NCI-H1092 (cell line): ENCODE measurements at regions not wholly inside any gene's neighbourhood (a gene's known extent, or its start where the extent isn't known, plus 50 kb on each side); places are given as distances from the start of the nearest gene placed in this dataset.
"Not testable (repeated sequence)": the region's sequence is repeated elsewhere in the genome, so short reads cannot be mapped to it uniquely, and the experiment has no call there.

Experiments
- DNase-seq: peaks from one replicate; lab custom pipeline; 2025; lab: John Stamatoyannopoulos, UW

GRCh38 chrX:40373025-40373424 lies 207.7 kb upstream of the ATP6AP2 start:
- DNase-seq: no peak

DNA sequence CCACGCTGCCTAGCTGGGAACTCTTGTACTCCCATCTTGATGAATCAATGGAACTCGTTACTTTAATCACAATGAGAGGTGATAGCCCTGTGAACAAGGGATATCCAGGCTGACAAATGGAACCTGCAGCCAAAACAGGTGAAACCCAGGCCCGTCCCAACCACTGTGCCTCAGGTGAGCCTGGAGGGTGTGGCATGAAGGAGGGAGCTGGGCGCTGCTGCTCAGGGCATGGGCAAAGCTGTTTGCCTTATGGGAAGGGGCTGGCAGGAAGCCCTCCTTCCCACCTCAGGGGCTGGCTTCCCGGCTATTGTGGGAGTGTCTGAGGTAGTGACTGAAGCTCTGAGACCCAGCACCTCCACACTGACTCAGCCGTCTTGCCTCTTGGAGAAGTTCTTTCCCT lies 209.4 kb upstream of the ATP6AP2 start:
- no peak for DNase-seq

DNA sequence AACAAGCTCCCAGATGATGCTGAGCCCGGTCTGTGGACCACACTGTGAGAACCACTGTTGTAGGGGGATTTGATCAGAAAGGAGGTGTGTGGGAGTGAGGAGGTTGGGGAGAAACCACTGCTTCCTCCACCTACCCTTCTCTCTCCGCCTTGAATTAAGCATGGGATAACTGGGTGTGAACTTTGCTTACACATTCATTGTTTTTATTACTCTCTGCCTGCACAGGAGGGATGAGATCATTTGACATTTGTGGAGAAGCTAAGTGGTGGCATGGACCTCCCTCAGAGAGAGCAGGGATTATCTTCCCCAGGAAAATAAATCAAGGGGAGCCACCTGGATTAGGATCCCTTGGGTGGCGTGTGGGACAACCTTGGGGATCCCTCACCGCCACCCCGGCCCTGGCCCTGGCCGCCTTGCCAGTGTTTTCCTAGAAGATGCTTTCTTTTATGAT lies 212.1 kb upstream of the ATP6AP2 start:
- no peak for DNase-seq

GRCh38 chrX:40366661-40367060 lies 214.1 kb upstream of the ATP6AP2 start:
- no peak for DNase-seq

GRCh38 chrX:40362291-40362690 lies 218.5 kb upstream of the ATP6AP2 start:
- not testable (repeated sequence) for DNase-seq

DNA sequence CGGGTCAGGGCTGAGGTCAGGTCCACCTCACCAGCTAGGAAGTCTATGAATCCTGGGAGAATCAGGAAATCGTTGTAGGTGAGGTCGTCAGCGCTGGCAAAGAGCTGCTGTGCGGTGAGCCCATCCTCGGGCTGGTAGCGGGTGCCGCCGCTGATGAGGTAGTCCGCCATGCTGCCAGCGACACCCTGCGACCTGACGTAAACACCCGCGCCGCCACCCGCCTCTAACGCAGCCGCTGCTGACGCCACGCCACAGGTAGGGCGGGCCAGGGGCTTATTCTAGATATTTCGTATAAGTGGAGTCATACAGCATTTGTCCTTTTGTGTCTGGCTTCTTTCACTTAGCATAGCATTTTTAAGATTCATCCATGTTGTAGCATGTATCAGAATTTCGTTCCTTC lies 220.2 kb upstream of the ATP6AP2 start:
- DNase-seq: no peak

DNA sequence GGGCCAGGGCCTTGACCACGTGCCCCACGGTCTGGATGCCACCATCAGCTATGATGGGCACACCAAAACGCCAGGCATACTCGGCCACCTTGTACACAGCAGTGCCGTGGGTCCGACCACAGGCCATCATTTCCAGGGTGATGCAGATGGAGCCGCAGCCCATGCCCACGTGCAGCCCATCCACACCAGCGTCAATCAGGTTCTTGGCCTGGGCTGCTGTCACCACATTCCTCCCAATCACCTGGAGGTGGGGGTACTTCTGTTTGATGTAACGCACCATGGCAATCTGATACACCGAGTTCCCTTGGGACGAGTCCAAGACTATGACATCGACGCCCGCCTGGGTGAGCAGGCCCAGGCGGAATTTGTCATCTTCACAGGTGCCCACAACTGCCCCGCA lies 221.2 kb upstream of the ATP6AP2 start:
- no peak for DNase-seq

DNA sequence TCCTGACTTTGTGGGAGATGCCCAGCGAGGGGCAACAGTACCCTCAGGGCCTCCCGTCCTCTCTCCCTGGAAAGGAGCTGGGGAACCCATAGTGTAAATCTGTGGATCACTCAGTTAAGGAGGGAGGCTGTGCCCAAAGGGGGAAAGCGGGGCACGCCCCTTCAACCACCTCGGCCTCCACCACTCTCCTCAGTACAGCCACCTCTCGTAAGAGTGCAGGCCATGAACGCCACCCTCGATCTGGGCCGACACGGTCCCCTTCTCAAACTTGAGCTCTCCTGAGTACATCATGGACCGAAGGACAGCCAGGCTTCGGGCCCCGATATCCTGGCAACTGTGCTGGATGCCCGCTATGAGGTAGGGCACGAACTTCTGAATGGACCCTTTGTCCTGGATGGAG lies 221.8 kb upstream of the ATP6AP2 start:
- no peak for DNase-seq

GRCh38 chrX:40349251-40349650 lies 231.5 kb upstream of the ATP6AP2 start:
- no peak for DNase-seq

DNA sequence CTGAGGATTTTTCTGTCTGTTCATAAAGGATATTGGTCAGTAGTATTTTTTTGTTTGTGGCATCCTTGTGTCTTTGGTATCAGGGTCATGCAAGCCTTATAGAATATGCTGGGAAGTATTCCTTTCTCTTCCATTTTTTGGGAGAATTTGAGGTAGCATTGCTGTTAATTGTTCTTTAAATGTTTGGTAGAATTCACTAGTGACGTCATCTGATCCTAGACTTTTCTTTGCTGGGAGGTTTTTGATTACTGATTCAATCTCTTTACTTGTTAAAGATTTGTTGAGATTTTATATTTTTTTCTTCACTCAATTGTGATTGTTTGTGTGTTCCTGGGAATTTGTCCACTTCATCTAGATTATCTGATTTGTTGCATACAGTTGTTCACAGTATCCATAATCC lies 234.4 kb upstream of the ATP6AP2 start:
- DNase-seq: no peak

GRCh38 chrX:40343319-40343718 lies 237.5 kb upstream of the ATP6AP2 start:
- DNase-seq: no peak

DNA sequence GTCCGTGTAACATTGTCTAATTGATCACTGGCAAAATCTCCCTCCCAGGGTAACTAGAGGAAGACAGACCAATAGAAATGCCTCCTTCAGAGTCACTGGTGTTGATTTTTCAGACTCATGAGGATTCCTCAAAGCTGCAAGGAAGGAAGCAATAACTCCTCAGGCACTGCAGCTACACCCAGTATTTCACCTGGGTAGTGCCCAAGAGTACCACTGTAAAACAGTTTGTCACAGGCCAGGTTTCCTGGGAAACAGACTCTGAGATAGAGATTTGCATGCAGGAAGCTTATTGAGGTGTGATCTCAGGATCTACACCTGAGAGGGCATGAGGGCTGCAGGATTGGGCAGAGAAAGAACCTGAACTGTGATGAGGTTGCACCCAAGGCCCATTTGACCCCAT lies 240.7 kb upstream of the ATP6AP2 start:
- DNase-seq: no peak

DNA sequence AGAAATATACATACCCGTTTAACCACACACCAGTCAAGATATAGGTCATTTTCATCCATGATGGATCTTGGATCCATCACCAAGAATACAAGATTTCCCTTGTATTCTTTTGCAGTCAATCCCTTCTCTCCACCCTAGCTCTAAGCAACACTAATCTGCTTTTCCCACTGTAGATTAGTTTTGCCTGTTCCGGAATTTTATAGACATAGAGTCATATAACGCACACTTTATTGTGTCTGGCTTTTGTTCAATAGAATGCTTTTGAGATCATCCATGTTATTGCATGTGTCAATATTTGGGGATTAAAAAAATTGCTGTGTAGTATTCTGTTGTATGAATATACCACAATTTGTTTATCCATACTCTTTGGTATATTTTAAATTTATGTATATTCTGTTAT lies 235.6 kb upstream of the BCOR start:
- no peak for DNase-seq

DNA sequence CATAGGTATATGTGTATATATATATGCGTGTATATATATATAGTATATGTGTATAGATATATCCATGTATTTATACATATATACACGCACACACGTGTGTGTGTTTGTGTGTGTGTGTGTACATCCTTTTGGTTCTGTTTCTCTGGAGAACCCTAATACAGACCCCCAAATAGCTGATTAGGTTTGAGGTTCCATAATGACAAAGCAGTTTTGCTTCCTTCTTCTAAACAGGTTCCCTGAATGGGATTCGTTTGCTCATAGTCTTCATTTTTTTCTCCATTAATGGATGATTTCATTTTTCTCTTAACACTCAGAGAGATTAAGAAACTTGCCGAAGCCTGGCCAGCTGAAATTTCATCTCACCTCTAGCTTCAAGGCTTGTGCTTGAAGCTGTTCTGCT lies 234.0 kb upstream of the BCOR start:
- DNase-seq: no peak

DNA sequence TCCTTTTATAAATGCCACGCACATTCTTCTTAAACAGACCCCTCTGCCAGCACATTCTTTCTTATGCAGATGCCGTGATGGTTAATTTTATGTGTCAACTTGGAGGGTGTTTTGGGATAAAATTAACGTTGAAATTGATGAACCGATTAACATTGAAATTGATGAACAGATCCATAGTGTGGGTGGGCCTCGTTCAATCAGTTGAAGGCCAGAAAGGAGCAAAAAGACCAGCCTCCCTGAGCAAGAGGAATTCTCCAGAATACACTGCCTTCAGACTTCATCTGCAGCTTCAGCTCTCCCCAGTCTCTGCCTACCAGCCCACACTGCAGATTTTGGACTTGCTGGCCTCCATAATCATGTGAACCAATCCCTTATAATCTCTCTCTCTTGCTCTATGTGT lies 233.6 kb upstream of the BCOR start:
- DNase-seq: no peak

DNA sequence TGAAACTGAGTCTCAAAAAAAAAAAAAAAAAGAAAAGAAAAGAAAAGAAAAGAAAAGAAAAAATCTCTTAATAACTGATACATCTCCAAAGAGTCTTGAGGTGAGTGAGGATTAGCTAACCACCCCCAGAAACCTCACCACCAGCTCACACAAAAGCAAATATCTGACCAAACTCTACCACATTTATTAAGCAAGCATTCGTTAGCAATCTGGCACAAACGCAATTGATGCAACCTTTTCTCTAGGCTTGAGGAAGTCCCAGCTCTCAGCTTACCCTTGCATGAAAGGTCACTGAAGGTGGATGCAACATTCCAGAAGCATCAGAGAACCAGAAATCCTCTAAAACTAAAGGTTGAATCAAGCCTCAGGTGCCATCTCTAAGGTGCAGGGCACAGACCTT lies 231.9 kb upstream of the BCOR start:
- no peak for DNase-seq

- DNase-seq: no peak
Measured at GRCh38 chrX:40327085-40327484, 229.3 kb upstream of the BCOR start.

DNA sequence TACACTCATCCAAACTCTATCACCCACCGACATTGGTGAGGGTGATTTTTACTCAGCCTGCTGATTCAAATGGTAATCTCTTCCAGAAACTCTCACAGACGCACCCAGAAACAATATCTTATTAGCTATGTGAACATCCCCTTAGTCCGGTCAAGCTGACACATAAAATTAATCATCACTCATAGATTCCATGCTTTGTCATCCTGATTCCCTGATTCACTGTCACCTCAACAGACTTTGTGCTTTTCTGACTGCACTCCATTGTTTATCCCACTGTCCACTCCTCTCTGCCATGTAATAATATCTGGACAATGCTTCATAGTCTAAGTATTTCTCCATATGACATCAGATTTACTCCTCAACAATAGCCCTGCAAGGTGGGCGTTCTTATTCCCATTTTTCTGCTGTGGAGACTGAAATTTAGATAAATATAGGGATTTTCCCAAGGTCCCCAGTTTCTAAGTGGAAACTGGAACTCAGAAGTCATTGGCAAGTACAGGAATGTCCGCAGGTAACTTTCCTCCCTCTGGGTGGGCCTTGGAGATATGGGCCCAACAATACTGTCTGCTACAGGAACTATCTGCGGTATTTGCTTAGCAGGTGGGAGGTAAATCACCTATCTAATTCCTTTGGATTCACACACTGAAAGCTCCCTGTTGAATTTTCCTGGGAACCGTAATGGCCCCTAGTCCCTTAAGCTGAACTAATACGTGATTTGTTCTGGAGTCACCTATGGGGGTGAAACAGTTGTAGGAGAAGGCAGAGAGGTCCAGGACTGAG lies 228.6 kb upstream of the BCOR start:
- DNase-seq: no peak

GRCh38 chrX:40325161-40325560 lies 227.4 kb upstream of the BCOR start:
- DNase-seq: no peak

- DNase-seq: no peak
Measured at GRCh38 chrX:40323977-40324376, 226.2 kb upstream of the BCOR start.

- no peak for DNase-seq
Measured at GRCh38 chrX:40320819-40321218, 223.1 kb upstream of the BCOR start.

- DNase-seq: no peak
Measured at GRCh38 chrX:40318801-40319200, 221.0 kb upstream of the BCOR start.

GRCh38 chrX:40318076-40318475 lies 220.3 kb upstream of the BCOR start:
- DNase-seq: no peak

GRCh38 chrX:40316502-40316901 lies 218.7 kb upstream of the BCOR start:
- no peak for DNase-seq
